HTR-8/SVneo (cell line): ENCODE measurements at regions not wholly inside any gene's neighbourhood (a gene's known extent, or its start where the extent isn't known, plus 50 kb on each side); places are given as distances from the start of the nearest gene placed in this dataset.

Experiments used
- DNase-seq: peaks from one replicate; pipeline ENCODE4 v3.0.0; 2011; ENCODE audit warnings: low spot score, mixed read lengths; ENCODE audit not compliant: insufficient read length
- FAIRE-seq: peaks from 2 replicates; lab custom pipeline; 2011; peaks lifted over from hg19 to GRCh38; lab: Jason Lieb, UNC

GRCh38 chr13:97559030-97559429, 125.1 kb downstream of the RAP2A start:
- FAIRE-seq: no peak
- DNase-seq: no peak

- DNase-seq (no peak), FAIRE-seq (no peak)
These were observed 126.0 kb downstream of the RAP2A start for GRCh38 chr13:97559981-97560380.

DNA sequence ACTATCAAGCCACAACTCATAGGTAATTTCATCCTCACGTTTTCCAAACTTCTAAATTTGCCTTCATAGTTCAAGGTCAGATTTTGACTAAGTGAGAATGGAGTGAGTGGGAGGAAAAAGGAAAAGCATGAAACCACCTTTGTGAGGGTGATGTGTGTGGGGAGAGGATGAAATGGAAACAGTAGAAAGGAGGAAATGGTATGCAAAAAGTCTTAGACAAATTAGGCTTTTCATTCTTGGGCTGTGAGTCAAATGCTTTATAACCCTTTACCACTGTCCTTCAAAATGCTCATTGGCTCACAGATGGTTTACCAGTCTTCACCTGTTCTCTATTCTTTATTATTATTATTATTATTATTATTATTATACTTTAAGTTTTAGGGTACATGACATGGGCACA, 127.2 kb downstream of the RAP2A start:
- DNase-seq: no peak
- FAIRE-seq: no peak

GRCh38 chr13:97562962-97563361, 129.0 kb downstream of the RAP2A start:
- no peak for FAIRE-seq
- DNase-seq: no peak

- DNase-seq (no peak), FAIRE-seq (no peak)
These were observed 131.0 kb downstream of the RAP2A start for GRCh38 chr13:97564956-97565355.

DNA sequence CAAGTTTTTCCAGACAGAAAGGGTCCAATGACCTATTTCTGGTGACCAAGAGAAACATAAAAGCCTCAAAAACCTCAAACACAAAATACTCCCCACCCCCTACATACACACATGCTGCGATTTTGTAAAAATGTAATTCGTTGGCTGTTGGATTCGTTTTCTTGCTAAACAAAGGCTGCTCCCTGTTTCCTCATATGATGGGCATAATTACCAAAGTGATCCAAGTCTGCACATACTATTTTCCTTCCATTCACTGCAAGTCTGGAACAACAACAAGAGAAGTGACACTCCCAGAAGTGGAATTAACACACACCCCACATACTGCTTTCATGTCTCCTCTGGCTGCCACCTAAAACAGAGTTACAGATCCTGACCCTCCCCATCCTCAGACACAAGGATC, 131.9 kb downstream of the RAP2A start:
- FAIRE-seq (no peak), DNase-seq (no peak)

- FAIRE-seq (no peak), DNase-seq (no peak)
These were observed 132.9 kb downstream of the RAP2A start for GRCh38 chr13:97566907-97567306.

- FAIRE-seq (no peak), DNase-seq (peak; percentile 3)
These were observed 133.7 kb downstream of the RAP2A start for GRCh38 chr13:97567510-97568243.

GRCh38 chr13:97568850-97569249, 134.9 kb downstream of the RAP2A start:
- DNase-seq (no peak), FAIRE-seq (no peak)

GRCh38 chr13:97569841-97570240, 135.9 kb downstream of the RAP2A start:
- no peak for FAIRE-seq
- no peak for DNase-seq

DNA sequence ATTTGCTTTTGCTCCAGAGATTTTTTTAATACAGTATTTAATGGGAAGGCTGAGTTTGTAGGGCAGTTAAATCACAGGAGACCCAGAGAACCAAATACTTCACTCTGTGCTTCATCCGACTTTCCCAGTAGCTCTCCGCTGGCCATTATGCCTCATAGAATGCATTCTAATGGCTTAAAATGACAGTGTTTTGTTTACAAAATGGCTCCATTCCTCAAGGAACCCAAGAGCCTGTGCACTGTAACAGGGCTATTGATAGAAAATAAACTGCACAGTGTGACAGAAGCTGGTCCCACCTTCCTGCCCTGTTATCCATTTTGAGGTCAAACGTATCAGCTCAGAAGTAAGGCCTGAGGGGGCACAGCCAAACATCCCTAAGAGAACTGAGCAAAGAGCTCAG, 136.5 kb downstream of the RAP2A start:
- DNase-seq: no peak
- FAIRE-seq: no peak

- DNase-seq: no peak
- no peak for FAIRE-seq
These were observed 139.0 kb downstream of the RAP2A start for GRCh38 chr13:97573011-97573410.

- FAIRE-seq (no peak), DNase-seq (no peak)
These were observed 141.0 kb downstream of the RAP2A start for GRCh38 chr13:97574926-97575325.

GRCh38 chr13:97577026-97577425, 143.1 kb downstream of the RAP2A start:
- no peak for FAIRE-seq

GRCh38 chr13:97582170-97582569, 148.2 kb downstream of the RAP2A start:
- DNase-seq (no peak), FAIRE-seq (no peak)

More at GRCh38 chr13:97577026-97577425, 143.1 kb downstream of the RAP2A start:
- no peak for DNase-seq

- no peak for DNase-seq
- no peak for FAIRE-seq
These were observed 150.0 kb downstream of the RAP2A start for GRCh38 chr13:97583907-97584497.

- FAIRE-seq: no peak
- no peak for DNase-seq
These were observed 153.0 kb downstream of the RAP2A start for GRCh38 chr13:97586941-97587340.

- FAIRE-seq: no peak
- DNase-seq: no peak
These were observed 155.0 kb downstream of the RAP2A start for GRCh38 chr13:97588993-97589392.

DNA sequence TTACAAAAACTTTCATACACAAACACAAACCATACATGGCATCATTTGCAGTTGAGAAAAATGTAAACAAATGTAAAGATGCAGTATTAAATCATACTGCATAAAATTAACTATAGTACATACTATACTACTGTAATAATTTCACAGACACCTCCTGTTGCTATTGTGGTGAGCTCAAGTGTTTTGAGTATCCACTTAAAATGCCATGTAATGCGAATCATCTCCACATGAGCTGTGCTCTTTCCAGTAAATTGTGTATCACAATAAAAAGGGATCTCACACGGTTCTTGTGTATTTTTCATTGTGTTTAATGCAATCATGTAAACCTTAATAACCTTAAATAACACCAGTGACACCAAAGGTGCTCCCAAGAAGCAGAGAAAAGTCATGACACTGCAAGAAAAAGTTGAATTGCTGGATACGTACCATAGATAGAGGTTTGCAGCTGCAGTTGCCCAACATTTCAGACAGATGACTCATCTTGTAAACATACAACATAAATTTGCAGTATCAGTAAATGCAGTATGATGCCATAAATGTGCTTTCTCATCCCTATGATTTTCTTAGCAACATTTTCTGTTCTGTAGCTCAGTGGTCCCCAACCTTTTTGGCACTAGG, 166.6 kb downstream of the RAP2A start:
- no peak for FAIRE-seq
- DNase-seq: peak; percentile 27

DNA sequence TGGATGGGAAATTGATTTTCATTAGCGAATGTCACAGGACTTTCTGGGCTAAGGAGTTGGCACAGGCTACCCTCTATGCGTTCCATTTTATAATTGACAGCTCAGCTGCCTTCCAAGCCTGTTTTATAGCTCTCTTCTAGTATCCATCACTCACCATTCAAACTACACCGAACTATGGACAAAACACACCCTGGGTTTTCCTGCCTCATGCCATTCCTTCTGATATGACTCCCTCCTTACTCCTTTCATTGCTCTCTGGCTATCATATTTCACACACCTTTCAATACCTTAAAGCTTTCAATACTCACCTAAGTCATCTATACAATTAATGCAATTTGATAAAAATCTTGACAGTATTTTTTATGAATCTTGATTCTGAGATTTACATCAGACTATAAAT, 181.3 kb downstream of the RAP2A start:
- DNase-seq (no peak), FAIRE-seq (no peak)

- DNase-seq: no peak
- FAIRE-seq: no peak
These were observed 182.4 kb downstream of the RAP2A start for GRCh38 chr13:97616385-97616784.

GRCh38 chr13:97621025-97621424, 187.1 kb downstream of the RAP2A start:
- FAIRE-seq: no peak
- DNase-seq: no peak
